Activated CD8-positive, alpha-beta memory T cell treated with anti-CD3 and anti-CD28 coated beads, Interleukin-2, amount 50 U/mL, for 24 hours (primary cell): ENCODE measurements at regions not wholly inside any gene's neighbourhood (a gene's known extent, or its start where the extent isn't known, plus 50 kb on each side); places are given as distances from the start of the nearest gene placed in this dataset.

Experiments used
- DNase-seq: peaks from one replicate; pipeline ENCODE4 v3.0.0-alpha.2; 2020; ENCODE audit errors: extremely low read depth

- no peak for DNase-seq
Measured at GRCh38 chr15:93283854-93284253, 194.8 kb upstream of the RGMA start.

- no peak for DNase-seq
Measured at GRCh38 chr15:93282808-93283207, 193.8 kb upstream of the RGMA start.

GRCh38 chr15:93278783-93279182 lies 189.8 kb upstream of the RGMA start:
- no peak for DNase-seq

- no peak for DNase-seq
Measured at GRCh38 chr15:93278006-93278405, 189.0 kb upstream of the RGMA start.

GRCh38 chr15:93274257-93274656 lies 185.2 kb upstream of the RGMA start:
- DNase-seq = no peak

- no peak for DNase-seq
Measured at GRCh38 chr15:93271871-93272270, 182.9 kb upstream of the RGMA start.

GRCh38 chr15:93270937-93271467 lies 182.0 kb upstream of the RGMA start:
- no peak for DNase-seq

GRCh38 chr15:93268066-93268465 lies 179.1 kb upstream of the RGMA start:
- DNase-seq = no peak

GRCh38 chr15:93266291-93266690 lies 177.3 kb upstream of the RGMA start:
- no peak for DNase-seq

GRCh38 chr15:93265111-93265556 lies 176.1 kb upstream of the RGMA start:
- no peak for DNase-seq

- no peak for DNase-seq
Measured at GRCh38 chr15:93261845-93262244, 172.8 kb upstream of the RGMA start.

- no peak for DNase-seq
Measured at GRCh38 chr15:93257920-93258319, 168.9 kb upstream of the RGMA start.

- DNase-seq = no peak
Measured at GRCh38 chr15:93253681-93254080, 164.7 kb upstream of the RGMA start.

GRCh38 chr15:93252780-93253179 lies 163.8 kb upstream of the RGMA start:
- DNase-seq = no peak

GRCh38 chr15:93250950-93251349 lies 161.9 kb upstream of the RGMA start:
- no peak for DNase-seq

- no peak for DNase-seq
Measured at GRCh38 chr15:93250209-93250608, 161.2 kb upstream of the RGMA start.

- DNase-seq = no peak
Measured at GRCh38 chr15:93249623-93250022, 160.6 kb upstream of the RGMA start.

GRCh38 chr15:93247466-93248121 lies 158.6 kb upstream of the RGMA start:
- no peak for DNase-seq

GRCh38 chr15:93246266-93247242 lies 157.5 kb upstream of the RGMA start:
- DNase-seq = no peak

- no peak for DNase-seq
Measured at GRCh38 chr15:93245661-93246042, 156.6 kb upstream of the RGMA start.

GRCh38 chr15:93244696-93245660 lies 156.0 kb upstream of the RGMA start:
- no peak for DNase-seq

- DNase-seq = no peak
Measured at GRCh38 chr15:93243573-93243972, 154.6 kb upstream of the RGMA start.
